C4-2B (cell line): ENCODE measurements at regions not wholly inside any gene's neighbourhood (a gene's known extent, or its start where the extent isn't known, plus 50 kb on each side); places are given as distances from the start of the nearest gene placed in this dataset.

Experiments
- ZFX ChIP-seq: fragments of 450-650 bp; IDR thresholded peaks from 2 replicates; pipeline ENCODE4 v1.6.1; 2017
- TF ChIP-seq, protein P1 (sequence below): fragments of 450-650 bp; conservative IDR thresholded peaks from 2 replicates; pipeline ENCODE4 v1.5.1; 2017; ENCODE audit warnings: mild to moderate bottlenecking

DNA sequence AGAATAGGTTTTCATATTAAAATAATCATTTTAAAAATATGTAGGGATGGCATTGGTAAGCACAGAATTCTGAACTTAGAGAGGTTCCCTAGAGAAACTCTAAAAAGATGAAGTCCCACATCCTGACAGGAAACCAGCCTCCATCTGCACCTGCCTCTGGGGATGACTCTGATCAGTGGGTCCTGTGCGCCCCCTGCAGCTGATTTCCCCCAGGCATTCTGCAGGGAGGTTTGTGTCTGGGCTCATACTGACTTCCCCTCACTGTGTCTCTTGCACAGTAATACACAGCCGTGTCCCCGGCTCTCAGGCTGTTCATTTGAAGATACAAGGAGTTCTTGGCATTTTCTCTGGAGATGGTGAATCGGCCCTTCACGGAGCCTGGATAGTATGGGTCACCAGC lies 602.9 kb downstream of the TMEM121 start:
- TF ChIP-seq, protein P1, sequence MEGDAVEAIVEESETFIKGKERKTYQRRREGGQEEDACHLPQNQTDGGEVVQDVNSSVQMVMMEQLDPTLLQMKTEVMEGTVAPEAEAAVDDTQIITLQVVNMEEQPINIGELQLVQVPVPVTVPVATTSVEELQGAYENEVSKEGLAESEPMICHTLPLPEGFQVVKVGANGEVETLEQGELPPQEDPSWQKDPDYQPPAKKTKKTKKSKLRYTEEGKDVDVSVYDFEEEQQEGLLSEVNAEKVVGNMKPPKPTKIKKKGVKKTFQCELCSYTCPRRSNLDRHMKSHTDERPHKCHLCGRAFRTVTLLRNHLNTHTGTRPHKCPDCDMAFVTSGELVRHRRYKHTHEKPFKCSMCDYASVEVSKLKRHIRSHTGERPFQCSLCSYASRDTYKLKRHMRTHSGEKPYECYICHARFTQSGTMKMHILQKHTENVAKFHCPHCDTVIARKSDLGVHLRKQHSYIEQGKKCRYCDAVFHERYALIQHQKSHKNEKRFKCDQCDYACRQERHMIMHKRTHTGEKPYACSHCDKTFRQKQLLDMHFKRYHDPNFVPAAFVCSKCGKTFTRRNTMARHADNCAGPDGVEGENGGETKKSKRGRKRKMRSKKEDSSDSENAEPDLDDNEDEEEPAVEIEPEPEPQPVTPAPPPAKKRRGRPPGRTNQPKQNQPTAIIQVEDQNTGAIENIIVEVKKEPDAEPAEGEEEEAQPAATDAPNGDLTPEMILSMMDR, result no peak
- no peak for TF ChIP-seq ZFX
